SK-N-SH (cell line): ENCODE measurements at regions not wholly inside any gene's neighbourhood (a gene's known extent, or its start where the extent isn't known, plus 50 kb on each side); places are given as distances from the start of the nearest gene placed in this dataset.

ENCODE experiments used
- CTCF ChIA-PET: fragments of 300-600, 350-600 bp; formaldehyde crosslinking; extraction: SDS; loops from one replicate; lab custom pipeline; 2021; lab: Yijun Ruan, JAX
- POLR2A ChIA-PET: fragments of 350-600 bp; sonication (Branson Sonifier 250); formaldehyde crosslinking; extraction: SDS; loops from one replicate; lab custom pipeline; 2020; ENCODE audit warnings: antibody characterized with exemption, inconsistent platforms; lab: Yijun Ruan, JAX
- DNase-seq: peaks from one replicate; pipeline ENCODE4 v3.0.0; 2012
- H2AFZ ChIP-seq: fragments of 200-600 bp; sonication (generic); 2 replicates; pipeline ENCODE4 v1.8.1; 2016; ENCODE audit warnings: antibody characterized with exemption, mild to moderate bottlenecking, low read depth
- H3F3A ChIP-seq: fragments of 200-600 bp; sonication (generic); replicated peaks from 2 replicates; pipeline ENCODE3; 2016; ENCODE audit warnings: antibody characterized with exemption, mild to moderate bottlenecking; ENCODE audit not compliant: insufficient read depth
- H3K27ac ChIP-seq, 2 experiments: fragments of 200-500 bp in 1 of 2; fragments of 200-600 bp in 1 of 2; sonication (Bioruptor generic) in 1 of 2; sonication (generic), shearing (Covaris generic) in 1 of 2; 2 replicates each; pipeline versions ENCODE4 v1.5.1 to v1.6.1; 2014 to 2016; ENCODE audit warnings: low read depth in 2 of 2, inconsistent platforms in 1 of 2, low read length in 1 of 2, mild to moderate bottlenecking in 1 of 2, mixed read lengths in 1 of 2
- H3K27me3 ChIP-seq: fragments of 200-600 bp; sonication (generic), shearing (Covaris generic); 2 replicates; pipeline ENCODE4 v1.6.1; 2016; ENCODE audit warnings: mixed run types; ENCODE audit not compliant: insufficient read depth
- H3K36me3 ChIP-seq, 2 experiments: fragments of 200-500 bp in 1 of 2; fragments of 200-600 bp in 1 of 2; sonication (Bioruptor generic) in 1 of 2; sonication (generic) in 1 of 2; replicated peaks in 1 of 2; 2 replicates each; pipeline versions ENCODE3 to v1.5.1; 2014 to 2016; ENCODE audit warnings: low read length in 1 of 2, mild to moderate bottlenecking in 1 of 2; ENCODE audit not compliant: insufficient read depth in 2 of 2, control insufficient read depth in 1 of 2
- H3K4me1 ChIP-seq, 2 experiments: fragments of 200-500 bp in 1 of 2; fragments of 200-600 bp in 1 of 2; sonication (Bioruptor generic) in 1 of 2; sonication (generic), shearing (Covaris generic) in 1 of 2; 2 replicates each; pipeline versions ENCODE4 v1.5.1 to v1.6.1; 2014 to 2016; ENCODE audit warnings: low read depth in 1 of 2, low read length in 1 of 2, mixed run types in 1 of 2; ENCODE audit not compliant: insufficient read depth in 2 of 2, control insufficient read depth in 1 of 2
- H3K4me2 ChIP-seq: fragments of 200-600 bp; sonication (generic), shearing (Covaris generic); 2 replicates; pipeline ENCODE4 v1.6.1; 2017; ENCODE audit warnings: mixed run types
- H3K4me3 ChIP-seq, 2 experiments: fragments of 200-500 bp in 1 of 2; fragments of 200-600 bp in 1 of 2; sonication (Bioruptor generic) in 1 of 2; sonication (generic), shearing (Covaris generic) in 1 of 2; 2 replicates each; pipeline versions ENCODE4 v1.5.1 to v1.8.1; 2014 to 2016; ENCODE audit warnings: low read depth in 2 of 2, inconsistent platforms in 1 of 2, low read length in 1 of 2, mild to moderate bottlenecking in 1 of 2, mixed read lengths in 1 of 2, moderate library complexity in 1 of 2
- H3K79me2 ChIP-seq: fragments of 200-600 bp; sonication (generic); 2 replicates; pipeline ENCODE4 v1.8.1; 2017; ENCODE audit warnings: mild to moderate bottlenecking; ENCODE audit not compliant: insufficient read depth
- H3K9ac ChIP-seq: fragments of 200-600 bp; sonication (generic); 2 replicates; pipeline ENCODE4 v1.6.1; 2017; ENCODE audit warnings: mixed run types
- H3K9me2 ChIP-seq: fragments of 200-600 bp; sonication (generic); 2 replicates; pipeline ENCODE4 v1.6.1; 2017; ENCODE audit warnings: mixed run types
- H3K9me3 ChIP-seq: fragments of 200-600 bp; sonication (generic); 2 replicates; pipeline ENCODE4 v1.6.1; 2017; ENCODE audit warnings: mixed run types, mild to moderate bottlenecking, moderate library complexity
- H4K20me1 ChIP-seq: fragments of 200-600 bp; sonication (generic); 2 replicates; pipeline ENCODE4 v1.6.1; 2017; ENCODE audit warnings: mild to moderate bottlenecking, mixed run types; ENCODE audit not compliant: insufficient read depth
- CHD2 ChIP-seq: fragments of 150-350 bp; IDR thresholded peaks from 2 replicates; pipeline ENCODE4 v1.6.1; 2018; ENCODE audit warnings: low read length; ENCODE audit not compliant: partially characterized antibody
- ELF1 ChIP-seq: IDR thresholded peaks from 2 replicates; pipeline ENCODE4 v1.4.0; 2012
- EP300 ChIP-seq, 2 experiments: IDR thresholded peaks; 2 replicates each; pipeline versions ENCODE4 v1.4.0 to v1.6.1; 2012; ENCODE audit warnings: borderline replicate concordance in 1 of 2, low read depth in 1 of 2, low read length in 1 of 2
- EZH2phosphoT487 ChIP-seq: fragments of 200-600 bp; sonication (generic); IDR thresholded peaks from 2 replicates; pipeline ENCODE4 v1.6.1; 2017; ENCODE audit warnings: low read depth, mixed run types, mild to moderate bottlenecking, antibody characterized with exemption, moderate library complexity, borderline replicate concordance
- FOXJ3 ChIP-seq: sonication (generic); formaldehyde crosslinking; IDR thresholded peaks from 2 replicates; pipeline ENCODE4 v1.5.1; 2020; ENCODE audit warnings: mild to moderate bottlenecking, missing genetic modification reagents
- GABPA ChIP-seq: IDR thresholded peaks from 2 replicates; pipeline ENCODE4 v1.4.0; 2012; ENCODE audit warnings: low read depth, mild to moderate bottlenecking
- GATA2 ChIP-seq: sonication (generic); formaldehyde crosslinking; IDR thresholded peaks from 2 replicates; pipeline ENCODE4 v1.5.0; 2020; ENCODE audit warnings: mild to moderate bottlenecking, missing genetic modification reagents
- JUND ChIP-seq: IDR thresholded peaks from 2 replicates; pipeline ENCODE4 v1.4.0; 2012
- MEF2A ChIP-seq: IDR thresholded peaks from 2 replicates; pipeline ENCODE4 v1.4.0; 2012; ENCODE audit warnings: low read depth, borderline replicate concordance
- MXI1 ChIP-seq: IDR thresholded peaks from 2 replicates; pipeline ENCODE4 v1.6.1; 2012; ENCODE audit warnings: mild to moderate bottlenecking, low read depth, low read length, improper control_type of control experiment
- POLR2AphosphoS5 ChIP-seq: IDR thresholded peaks from 2 replicates; pipeline ENCODE4 v1.6.1; 2012; ENCODE audit warnings: low read depth, low read length
- RAD21 ChIP-seq: IDR thresholded peaks from 2 replicates; pipeline ENCODE4 v1.6.1; 2012; ENCODE audit warnings: mild to moderate bottlenecking, low read length
- RCOR1 ChIP-seq: fragments of 150-350 bp; IDR thresholded peaks from 2 replicates; pipeline ENCODE4 v1.6.1; 2017; ENCODE audit warnings: antibody characterized with exemption, low read length
- REST ChIP-seq: IDR thresholded peaks from 2 replicates; pipeline ENCODE4 v1.6.1; 2012; ENCODE audit warnings: mild to moderate bottlenecking, low read depth, low read length, moderate library complexity
- RFX5 ChIP-seq: IDR thresholded peaks from 2 replicates; pipeline ENCODE4 v1.6.1; 2012; ENCODE audit warnings: mild to moderate bottlenecking, improper control_type of control experiment, low read length
- RXRA ChIP-seq: IDR thresholded peaks from 2 replicates; pipeline ENCODE4 v1.4.0; 2012; ENCODE audit warnings: low read depth, mild to moderate bottlenecking, borderline replicate concordance
- SIN3A ChIP-seq: IDR thresholded peaks from 2 replicates; pipeline ENCODE4 v1.6.1; 2012; ENCODE audit warnings: low read depth, mild to moderate bottlenecking, low read length, moderate library complexity, borderline replicate concordance
- SMC3 ChIP-seq: IDR thresholded peaks from 2 replicates; pipeline ENCODE4 v1.6.1; 2012; ENCODE audit warnings: low read depth, low read length, improper control_type of control experiment
- USF1 ChIP-seq: IDR thresholded peaks from 2 replicates; pipeline ENCODE4 v1.4.0; 2012; ENCODE audit warnings: low read depth, borderline replicate concordance
- YY1 ChIP-seq: IDR thresholded peaks from 2 replicates; pipeline ENCODE4 v1.4.0; 2012; ENCODE audit warnings: low read depth, mild to moderate bottlenecking
- WGBS: methylation state at CpG from one replicate; pipeline ENCODE4 v1.1.6; 2017; ENCODE audit warnings: low lambda C conversion rate; 5-methylcytosine and 5-hydroxymethylcytosine counted together
- TF ChIP-seq, protein P1 (sequence below): fragments of 200-600 bp; sonication (generic); IDR thresholded peaks from 2 replicates; pipeline ENCODE4 v1.6.1; 2017; ENCODE audit warnings: antibody characterized with exemption, mild to moderate bottlenecking, moderate library complexity

DNA sequence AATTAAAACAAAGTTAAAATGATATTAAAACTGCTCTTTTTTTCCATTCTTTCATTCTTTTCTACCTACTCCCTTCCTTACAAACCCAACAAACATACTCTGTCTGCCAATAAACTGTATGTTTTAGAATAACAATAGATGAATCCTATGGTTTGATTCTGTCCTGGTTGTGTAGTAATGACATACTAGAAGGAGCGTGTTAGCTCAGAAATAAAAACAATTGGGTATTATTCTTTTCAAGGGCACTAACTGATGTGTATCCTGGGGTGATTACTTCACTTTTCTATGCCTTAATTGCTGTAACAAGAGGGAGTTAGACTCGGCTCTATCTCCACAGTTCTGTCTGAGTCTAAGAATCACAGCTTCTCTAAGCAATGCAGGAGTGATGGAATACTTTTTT, 194.4 kb downstream of the GIPC2 start:
- H2AFZ ChIP-seq: no peak overlapping the region
- no peak overlapping the region for H3K27ac ChIP-seq
- no peak overlapping the region for H3K4me3 ChIP-seq
- H3F3A ChIP-seq: no peaks in the 10 kb centered on the region
- no peaks in the 10 kb centered on the region for H3K79me2 ChIP-seq
- CTCF ChIA-PET: no interaction called here
- POLR2A ChIA-PET: no interaction called here
- no peak overlapping the region for H3K4me2 ChIP-seq
- no peaks in the 10 kb centered on the region for H3K36me3 ChIP-seq
- H3K9ac ChIP-seq: no peak overlapping the region
- no peaks in the 10 kb centered on the region for H3K9me2 ChIP-seq
- H4K20me1 ChIP-seq: no peaks in the 10 kb centered on the region
- no peak for TF ChIP-seq EZH2phosphoT487
- TF ChIP-seq GATA2 (CRISPR knock-in tag): no peak
- TF ChIP-seq POLR2AphosphoS5: no peak
- no peak for TF ChIP-seq JUND
- no peak for TF ChIP-seq RCOR1
- no peak for TF ChIP-seq SMC3
- TF ChIP-seq GABPA: no peak
- TF ChIP-seq SIN3A: no peak
- TF ChIP-seq ELF1: no peak
- TF ChIP-seq, protein P1, sequence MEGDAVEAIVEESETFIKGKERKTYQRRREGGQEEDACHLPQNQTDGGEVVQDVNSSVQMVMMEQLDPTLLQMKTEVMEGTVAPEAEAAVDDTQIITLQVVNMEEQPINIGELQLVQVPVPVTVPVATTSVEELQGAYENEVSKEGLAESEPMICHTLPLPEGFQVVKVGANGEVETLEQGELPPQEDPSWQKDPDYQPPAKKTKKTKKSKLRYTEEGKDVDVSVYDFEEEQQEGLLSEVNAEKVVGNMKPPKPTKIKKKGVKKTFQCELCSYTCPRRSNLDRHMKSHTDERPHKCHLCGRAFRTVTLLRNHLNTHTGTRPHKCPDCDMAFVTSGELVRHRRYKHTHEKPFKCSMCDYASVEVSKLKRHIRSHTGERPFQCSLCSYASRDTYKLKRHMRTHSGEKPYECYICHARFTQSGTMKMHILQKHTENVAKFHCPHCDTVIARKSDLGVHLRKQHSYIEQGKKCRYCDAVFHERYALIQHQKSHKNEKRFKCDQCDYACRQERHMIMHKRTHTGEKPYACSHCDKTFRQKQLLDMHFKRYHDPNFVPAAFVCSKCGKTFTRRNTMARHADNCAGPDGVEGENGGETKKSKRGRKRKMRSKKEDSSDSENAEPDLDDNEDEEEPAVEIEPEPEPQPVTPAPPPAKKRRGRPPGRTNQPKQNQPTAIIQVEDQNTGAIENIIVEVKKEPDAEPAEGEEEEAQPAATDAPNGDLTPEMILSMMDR: no peak
- TF ChIP-seq CHD2: no peak
- TF ChIP-seq REST: no peak
- no peaks in the 10 kb centered on the region for H3K9me3 ChIP-seq
- 61% methylated on average over 2 of the region's 2 CpGs for WGBS
- H3K27me3 ChIP-seq: no peaks in the 10 kb centered on the region
- no peak for DNase-seq
- H3K4me1 ChIP-seq: no peaks in the 10 kb centered on the region; a peak in 1 of 4 replicates

DNA sequence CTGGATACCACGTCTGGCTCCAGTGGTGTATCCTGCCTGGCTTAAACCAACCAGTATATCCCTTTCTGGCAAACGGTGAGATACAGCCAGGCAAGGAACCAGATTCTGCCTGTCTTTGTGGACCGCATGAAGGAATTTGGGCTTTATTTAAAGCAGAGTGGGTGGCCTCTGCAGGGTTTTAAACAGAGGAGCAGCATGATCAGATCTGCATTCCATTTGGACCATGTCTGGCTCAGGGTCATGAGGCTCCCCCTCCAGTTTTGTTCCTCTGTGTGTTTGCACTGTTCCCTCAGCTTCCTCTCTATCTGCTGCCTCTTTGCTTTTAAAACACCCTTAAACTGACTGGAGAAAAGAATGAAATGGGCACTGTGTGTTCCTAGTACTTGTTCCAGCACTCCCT, 195.0 kb downstream of the GIPC2 start:
- Histone ChIP-seq H3K4me1 (no peaks in the 10 kb centered on the region; a peak in 1 of 4 replicates), H2AFZ (peak overlapping the region; percentile 56; the same call in 1 of the 2 replicates)
- CTCF ChIA-PET: interaction anchor here (1.5 kb wide), 1 partner anchor 9 kb away, joined by 3 read pairs; no protein-coding TSS in a partner anchor
- TF ChIP-seq RAD21: no peak
- TF ChIP-seq RFX5: no peak
- TF ChIP-seq GABPA: no peak
- TF ChIP-seq FOXJ3 (CRISPR knock-in tag): no peak
- no peak for TF ChIP-seq MEF2A
- TF ChIP-seq JUND: no peak
- no peak for TF ChIP-seq EP300 (IDR thresholded peaks at IDR 0.05; ENCODE audit: borderline replicate concordance in 1 of 2, low read depth in 1 of 2, low read length in 1 of 2)
- TF ChIP-seq USF1: no peak
- TF ChIP-seq SMC3: no peak
- TF ChIP-seq MXI1: no peak
- no peak for TF ChIP-seq RXRA
- TF ChIP-seq YY1: no peak
- TF ChIP-seq CHD2: no peak

More for the DNA sequence above, 195.0 kb downstream of the GIPC2 start:
- Histone ChIP-seq H3K4me3 (no peak overlapping the region), H3K4me2 (0 out of 2 replicates have a peak overlapping the region, but pooled peaks have one; percentile 21), H3K9me2 (no peaks in the 10 kb centered on the region), H3F3A (no peaks in the 10 kb centered on the region), H3K27ac (no peak overlapping the region), H4K20me1 (no peaks in the 10 kb centered on the region), H3K79me2 (no peaks in the 10 kb centered on the region), H3K9ac (no peak overlapping the region), H3K9me3 (no peaks in the 10 kb centered on the region), H3K27me3 (no peaks in the 10 kb centered on the region), H3K36me3 (no peaks in the 10 kb centered on the region)
- 82% methylated on average over 3 of the region's 3 CpGs for WGBS
- POLR2A ChIA-PET: no interaction called here
- no peak for DNase-seq
